ENCODE measurements at regions not wholly inside any gene's neighbourhood (a gene's known extent, or its start where the extent isn't known, plus 50 kb on each side); places are given as distances from the start of the nearest gene placed in this dataset.

DNA sequence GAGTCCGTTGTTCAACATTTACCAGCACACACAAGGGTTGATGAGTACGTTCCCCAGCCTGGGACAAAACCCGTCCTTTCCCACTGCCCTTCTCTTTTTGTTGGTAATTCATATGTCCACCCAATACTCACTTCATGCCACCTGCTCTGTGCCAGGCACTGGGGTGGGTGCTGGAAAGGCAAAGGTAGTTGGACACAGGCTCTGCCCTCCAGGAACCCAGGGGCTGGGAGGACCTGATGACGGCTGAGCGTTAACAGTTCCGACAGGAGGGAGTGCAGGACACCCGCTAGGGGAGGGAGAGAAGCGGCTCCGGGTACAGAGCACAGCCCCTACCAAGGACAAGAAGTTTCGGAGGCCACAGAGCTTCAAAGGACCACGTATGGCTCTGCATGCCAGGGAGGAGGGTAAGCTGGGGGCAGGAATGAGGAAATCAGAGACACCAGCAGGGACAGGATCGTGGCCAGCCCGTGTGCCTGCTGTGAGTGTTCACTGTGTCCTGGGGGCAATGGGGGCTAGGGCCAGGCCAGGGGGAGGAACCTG is 134.1 kb upstream of the GPC1 start:
- TF ChIP-seq, protein P1, sequence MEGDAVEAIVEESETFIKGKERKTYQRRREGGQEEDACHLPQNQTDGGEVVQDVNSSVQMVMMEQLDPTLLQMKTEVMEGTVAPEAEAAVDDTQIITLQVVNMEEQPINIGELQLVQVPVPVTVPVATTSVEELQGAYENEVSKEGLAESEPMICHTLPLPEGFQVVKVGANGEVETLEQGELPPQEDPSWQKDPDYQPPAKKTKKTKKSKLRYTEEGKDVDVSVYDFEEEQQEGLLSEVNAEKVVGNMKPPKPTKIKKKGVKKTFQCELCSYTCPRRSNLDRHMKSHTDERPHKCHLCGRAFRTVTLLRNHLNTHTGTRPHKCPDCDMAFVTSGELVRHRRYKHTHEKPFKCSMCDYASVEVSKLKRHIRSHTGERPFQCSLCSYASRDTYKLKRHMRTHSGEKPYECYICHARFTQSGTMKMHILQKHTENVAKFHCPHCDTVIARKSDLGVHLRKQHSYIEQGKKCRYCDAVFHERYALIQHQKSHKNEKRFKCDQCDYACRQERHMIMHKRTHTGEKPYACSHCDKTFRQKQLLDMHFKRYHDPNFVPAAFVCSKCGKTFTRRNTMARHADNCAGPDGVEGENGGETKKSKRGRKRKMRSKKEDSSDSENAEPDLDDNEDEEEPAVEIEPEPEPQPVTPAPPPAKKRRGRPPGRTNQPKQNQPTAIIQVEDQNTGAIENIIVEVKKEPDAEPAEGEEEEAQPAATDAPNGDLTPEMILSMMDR (IDR thresholded peaks at IDR 0.05; ENCODE audit: borderline replicate concordance, extremely low read depth, low read length, poor library complexity, severe bottlenecking), result no peak
- TF ChIP-seq EZH2 (IDR thresholded peaks at IDR 0.05; ENCODE audit: borderline replicate concordance, low read depth, low read length, severe bottlenecking), result no peak
